ENCODE measurements at regions not wholly inside any gene's neighbourhood (a gene's known extent, or its start where the extent isn't known, plus 50 kb on each side); places are given as distances from the start of the nearest gene placed in this dataset.

GRCh38 chr12:47558625-47559345 is 147.0 kb downstream of the RPAP3 start:
- DNase-seq: no peak

DNA sequence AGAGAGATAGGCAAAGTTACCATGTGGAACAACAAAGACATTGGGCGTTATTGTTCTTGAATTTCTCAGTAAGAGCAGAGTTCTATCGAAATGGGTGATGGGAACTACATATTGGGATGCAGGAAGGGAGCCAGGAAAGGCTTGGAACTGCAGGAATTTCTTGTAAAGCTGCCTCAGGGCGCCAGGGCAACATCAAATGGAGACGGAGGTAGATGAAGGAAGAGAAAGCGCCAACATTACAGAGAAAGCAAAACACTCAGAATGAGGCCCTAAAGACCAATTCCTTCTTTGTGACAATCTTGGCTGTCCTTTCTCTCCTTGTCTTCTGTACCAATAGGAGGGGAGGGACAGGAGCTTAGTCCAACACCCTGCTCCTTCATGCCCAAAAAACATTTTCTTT is 148.4 kb downstream of the RPAP3 start:
- DNase-seq: no peak

DNA sequence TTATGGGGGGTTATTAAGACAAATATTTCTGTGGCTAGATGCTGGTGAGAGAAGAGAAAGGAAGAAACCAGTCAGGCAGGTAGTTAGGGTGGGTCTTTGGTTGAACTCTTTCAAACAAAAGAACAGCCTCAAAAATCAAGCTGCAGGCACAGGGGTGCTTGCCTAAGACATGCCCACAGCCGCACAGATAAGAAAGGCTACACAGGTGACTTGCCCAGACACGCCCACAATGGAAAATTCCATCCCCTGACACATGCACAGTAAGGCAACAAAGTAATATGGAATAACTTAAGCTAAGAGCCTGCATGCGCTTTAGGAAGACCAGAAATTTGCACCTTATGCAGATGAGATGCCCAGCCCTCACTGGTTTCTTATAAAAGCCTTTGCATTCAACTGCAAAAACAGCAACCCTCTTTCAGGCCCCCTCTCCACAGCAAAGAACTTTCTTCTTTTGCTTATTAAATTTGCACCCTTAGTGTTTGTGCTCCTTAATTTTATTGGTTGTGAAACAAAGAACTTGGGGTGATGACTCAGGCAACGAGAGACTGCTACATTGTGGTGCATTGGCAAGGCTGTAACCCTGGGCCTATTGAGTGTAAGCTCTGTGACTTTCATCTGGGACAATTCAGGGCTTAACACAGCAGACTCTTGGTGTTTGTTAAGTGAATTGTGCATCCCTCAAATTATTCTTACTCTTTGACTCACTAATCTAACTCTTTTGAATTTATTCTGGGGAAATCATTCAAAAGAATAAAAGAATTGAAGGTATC is 149.4 kb downstream of the RPAP3 start:
- DNase-seq: no peak

DNA sequence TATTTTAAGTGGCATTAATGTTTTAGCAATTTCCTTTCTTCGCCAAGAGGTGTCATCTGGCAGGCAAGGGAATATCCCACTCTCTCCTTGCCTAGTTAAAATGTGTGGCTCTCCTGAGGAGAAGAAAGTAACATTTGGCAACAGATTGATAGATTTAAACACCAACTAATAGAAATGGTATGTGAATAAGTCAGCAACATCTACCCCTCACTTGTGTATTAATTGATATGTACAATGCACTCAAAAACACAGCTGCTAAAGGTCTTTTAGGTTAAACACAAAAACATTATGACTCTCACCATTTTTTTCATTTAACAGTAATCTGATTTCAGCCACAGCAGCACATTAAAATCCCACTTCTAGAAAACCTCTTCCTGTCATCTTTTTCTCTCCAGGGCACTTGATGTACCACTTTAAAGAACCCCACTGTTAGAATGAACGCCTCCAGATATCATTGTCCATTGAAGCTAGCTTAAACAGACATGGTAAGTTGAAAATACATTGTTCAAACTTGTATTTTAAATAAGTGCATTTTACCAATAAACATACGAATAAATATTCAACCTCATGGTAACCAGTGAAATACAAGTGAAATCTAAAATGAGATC is 151.7 kb downstream of the RPAP3 start:
- DNase-seq: no peak

GRCh38 chr12:47553266-47553665 is 152.6 kb downstream of the RPAP3 start:
- no peak for DNase-seq

GRCh38 chr12:47551426-47551851 is 154.4 kb downstream of the RPAP3 start:
- peak in 1 of 3 donors; percentile 17 for DNase-seq

GRCh38 chr12:47549258-47549657 is 156.6 kb downstream of the RPAP3 start:
- DNase-seq: no peak

- DNase-seq: no peak
Measured at GRCh38 chr12:47548401-47548800, 157.4 kb downstream of the RPAP3 start.

GRCh38 chr12:47547077-47547476 is 158.8 kb downstream of the RPAP3 start:
- peak; percentile 12 to 28 (median 21) for DNase-seq

DNA sequence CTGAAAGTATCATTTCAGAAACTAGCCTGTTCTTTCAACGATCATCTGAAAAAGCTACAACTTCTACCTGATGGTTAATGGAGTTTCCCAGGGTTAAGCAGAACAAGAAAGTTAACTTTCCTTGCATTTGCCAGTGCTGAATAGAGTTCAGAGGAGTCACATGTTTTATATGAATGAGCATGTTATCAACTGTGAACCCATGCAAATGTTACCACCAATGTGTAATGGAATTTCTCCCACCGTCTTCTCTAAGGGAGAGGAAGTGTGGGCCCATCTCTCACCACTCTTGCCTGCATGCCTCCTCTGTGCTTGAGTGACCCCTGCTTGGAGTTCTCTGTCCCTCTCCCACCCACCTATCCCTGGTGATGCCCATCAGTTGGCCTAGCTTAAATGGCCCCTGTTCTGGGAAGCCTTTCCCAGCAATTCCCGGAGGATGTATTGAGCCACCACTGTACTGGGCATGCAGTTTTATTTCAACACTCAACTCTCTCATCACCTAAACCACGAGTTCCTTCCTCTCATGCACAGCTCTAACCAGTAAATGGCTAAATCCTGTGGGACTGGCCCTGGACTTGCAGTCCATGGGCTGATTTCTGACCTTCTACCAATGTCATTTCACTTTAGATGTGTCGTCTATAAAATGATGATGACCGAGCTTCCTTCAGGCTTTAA is 159.8 kb downstream of the RPAP3 start:
- no peak for DNase-seq

DNA sequence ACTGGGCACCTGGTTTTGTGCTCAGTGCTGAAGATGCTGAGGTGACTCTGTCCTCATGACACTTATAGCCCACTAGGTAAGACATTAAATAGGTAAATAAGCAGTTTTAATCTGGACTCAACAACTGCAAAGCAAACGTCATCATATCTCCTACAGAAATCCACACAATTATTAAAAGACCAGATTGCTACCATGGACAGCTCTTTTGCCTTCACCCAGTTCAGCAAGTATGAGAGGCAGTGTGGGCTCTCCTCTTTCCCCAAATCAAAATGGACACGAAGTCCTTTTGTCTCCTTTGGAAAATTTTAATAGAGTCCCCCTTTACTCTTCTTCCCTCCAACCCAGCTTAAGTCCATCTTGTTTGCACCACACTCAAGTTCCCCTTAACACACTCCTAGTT is 171.1 kb downstream of the RPAP3 start:
- DNase-seq: peak in 1 of 3 donors; percentile 2

GRCh38 chr12:47530050-47530449 is 175.8 kb downstream of the RPAP3 start:
- DNase-seq: no peak

- DNase-seq: no peak
Measured at GRCh38 chr12:47527816-47528215, 178.0 kb downstream of the RPAP3 start.

DNA sequence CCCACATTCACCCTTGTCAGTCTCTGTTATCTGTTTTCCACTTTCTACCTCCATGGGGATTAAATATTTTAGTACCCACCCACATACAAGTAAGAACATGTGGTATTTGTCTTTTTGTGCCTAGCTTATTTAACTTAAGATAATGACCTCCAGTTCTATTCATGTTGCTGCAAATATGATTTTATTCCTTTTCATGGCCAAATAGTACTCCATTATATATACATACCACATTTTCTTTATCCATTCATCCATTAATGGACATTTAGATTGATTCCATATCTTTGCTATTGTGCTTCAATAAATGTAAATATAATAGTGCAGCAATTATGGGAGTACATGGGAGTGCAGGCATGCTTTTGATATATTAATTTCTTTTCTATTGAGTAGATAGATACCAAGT is 185.8 kb downstream of the RPAP3 start:
- DNase-seq: no peak

GRCh38 chr12:47517122-47517521 is 188.7 kb downstream of the RPAP3 start:
- DNase-seq: no peak

DNA sequence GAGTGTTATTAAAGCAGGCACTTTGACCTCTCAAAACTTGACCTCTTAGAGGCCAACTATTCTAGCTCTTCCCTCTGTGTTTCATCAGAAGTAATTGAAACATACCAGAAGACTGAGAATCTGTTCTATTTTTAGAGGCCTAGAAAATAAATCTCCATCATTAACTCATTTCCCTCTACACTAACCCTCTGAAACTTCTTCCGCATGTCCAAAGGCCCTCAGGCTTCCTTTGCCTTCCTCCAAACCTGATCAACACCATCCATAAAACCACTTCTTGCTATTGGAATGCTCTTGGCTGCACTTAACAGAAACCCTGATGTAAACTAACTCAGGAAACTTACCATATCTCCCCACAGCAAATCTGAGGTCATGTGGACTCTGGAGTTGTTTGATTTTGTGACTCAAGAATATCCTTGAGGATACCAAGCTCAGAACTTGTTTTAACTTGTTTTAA is 196.4 kb downstream of the RPAP3 start:
- DNase-seq: no peak

- DNase-seq: no peak
Measured at GRCh38 chr12:47507221-47507620, 198.6 kb downstream of the RPAP3 start.

GRCh38 chr12:47504775-47505446 is 200.9 kb downstream of the RPAP3 start:
- no peak for DNase-seq

GRCh38 chr12:47493801-47494200 is 212.0 kb downstream of the RPAP3 start:
- DNase-seq: no peak

DNA sequence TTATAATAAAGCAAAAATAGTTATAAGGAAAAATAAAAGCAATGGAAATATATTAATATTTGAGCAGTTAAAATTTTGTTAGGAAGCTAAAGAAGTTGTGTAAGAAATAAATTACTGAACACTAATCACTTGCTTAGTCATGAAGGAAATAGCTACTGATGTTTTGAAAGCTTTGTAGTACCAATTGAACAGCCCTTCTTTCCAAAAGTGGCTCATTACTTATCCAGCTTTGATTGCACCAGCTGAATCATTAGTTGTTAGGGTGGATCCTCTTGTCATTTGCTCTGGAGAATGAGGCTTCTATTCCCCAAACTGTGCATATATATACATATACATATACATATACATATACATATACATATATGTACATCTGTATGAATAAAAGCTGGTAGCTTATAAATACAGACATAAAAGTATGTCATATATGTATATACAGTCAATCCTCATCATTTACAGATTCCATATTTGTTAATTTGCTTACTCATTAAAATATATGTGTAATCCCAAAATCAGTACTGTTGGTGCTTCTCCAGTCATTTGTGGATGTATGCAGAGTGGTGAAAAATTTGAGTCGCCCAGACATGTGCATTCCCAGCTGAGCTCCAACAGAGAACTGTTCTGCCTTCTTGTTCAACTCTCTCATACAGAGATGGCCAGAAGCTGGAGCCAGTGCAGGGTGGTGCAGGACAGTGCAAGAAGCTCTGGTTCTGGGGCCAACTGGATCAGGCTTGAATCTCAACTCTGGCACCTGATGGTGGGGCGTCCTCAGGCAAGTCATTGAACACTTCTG is 214.1 kb downstream of the RPAP3 start:
- DNase-seq: peak in 1 of 3 donors; percentile 0

DNA sequence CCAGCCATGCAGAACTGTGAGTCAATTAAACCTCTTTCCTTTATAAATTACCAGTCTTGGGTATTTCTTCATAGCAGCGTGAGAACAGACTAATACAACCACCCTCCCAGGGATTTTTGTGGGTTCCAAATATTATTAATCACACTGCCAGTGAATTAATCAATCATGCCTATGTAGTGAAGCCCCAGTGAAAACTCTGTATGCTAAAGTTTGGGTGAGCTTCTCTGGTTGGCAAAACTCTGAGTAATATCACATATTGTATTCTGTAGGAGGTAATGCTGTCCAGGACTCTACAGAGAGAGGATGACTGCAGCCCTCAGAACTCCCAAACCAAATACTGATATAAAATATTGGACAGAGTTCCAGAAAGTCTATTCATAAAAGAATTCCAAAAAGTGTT is 216.9 kb downstream of the RPAP3 start:
- no peak for DNase-seq

DNA sequence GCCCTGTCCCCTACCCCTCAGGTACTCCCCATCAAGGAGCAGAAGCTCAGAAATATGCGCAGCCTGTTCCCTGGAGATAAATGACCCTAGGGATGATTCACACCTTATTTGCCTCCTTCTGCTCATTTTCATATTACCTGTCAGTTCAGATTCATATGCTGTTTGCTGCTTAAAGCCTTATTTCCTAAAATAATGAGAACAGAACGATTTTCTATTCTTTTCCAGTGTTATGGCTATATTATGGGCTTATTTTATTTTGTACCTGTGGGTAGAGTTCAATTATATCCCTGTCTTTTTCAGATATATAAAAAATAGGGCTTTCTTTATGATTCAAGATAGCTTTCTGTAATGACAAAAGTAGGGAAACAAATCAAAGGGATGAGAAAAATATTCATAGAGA is 224.8 kb downstream of the RPAP3 start:
- DNase-seq: no peak

Measured in suppressor macrophage treated with lipopolysaccharide for 1 hour (primary cell).